Glutamatergic neuron (in vitro differentiated cells): ENCODE measurements at regions not wholly inside any gene's neighbourhood (a gene's known extent, or its start where the extent isn't known, plus 50 kb on each side); places are given as distances from the start of the nearest gene placed in this dataset.

Experiments
- DNase-seq: peaks from one replicate; pipeline ENCODE4 v3.0.0; 2022
- H3K27ac Mint-ChIP-seq: one replicate; pipeline ENCODE4 v1.8.0; 2020; ENCODE audit warnings: mild to moderate bottlenecking, mixed read lengths, inconsistent platforms; ENCODE audit not compliant: unreplicated experiment
- H3K27me3 Mint-ChIP-seq: one replicate; pipeline ENCODE4 v1.8.0; 2020; ENCODE audit warnings: mild to moderate bottlenecking, moderate library complexity, mixed read lengths, inconsistent platforms; ENCODE audit not compliant: unreplicated experiment
- H3K36me3 Mint-ChIP-seq: one replicate; pipeline ENCODE4 v1.8.0; 2020; ENCODE audit warnings: mild to moderate bottlenecking, mixed read lengths, inconsistent platforms; ENCODE audit not compliant: unreplicated experiment
- H3K4me1 Mint-ChIP-seq: one replicate; pipeline ENCODE4 v1.8.0; 2020; ENCODE audit warnings: mild to moderate bottlenecking, low read depth, mixed read lengths, inconsistent platforms; ENCODE audit not compliant: unreplicated experiment
- H3K4me3 Mint-ChIP-seq: one replicate; pipeline ENCODE4 v1.8.0; 2020; ENCODE audit warnings: mild to moderate bottlenecking, mixed read lengths, inconsistent platforms; ENCODE audit not compliant: unreplicated experiment
- H3K9me3 Mint-ChIP-seq: one replicate; pipeline ENCODE4 v1.8.0; 2020; ENCODE audit warnings: mild to moderate bottlenecking, moderate library complexity, mixed read lengths, inconsistent platforms; ENCODE audit not compliant: unreplicated experiment
- TF ChIP-seq, protein P1 (sequence below): fragments of 200-600 bp; sonication (generic); IDR thresholded peaks from one replicate; pipeline ENCODE4 v1.5.0; 2021; ENCODE audit not compliant: partially characterized antibody, unreplicated experiment

DNA sequence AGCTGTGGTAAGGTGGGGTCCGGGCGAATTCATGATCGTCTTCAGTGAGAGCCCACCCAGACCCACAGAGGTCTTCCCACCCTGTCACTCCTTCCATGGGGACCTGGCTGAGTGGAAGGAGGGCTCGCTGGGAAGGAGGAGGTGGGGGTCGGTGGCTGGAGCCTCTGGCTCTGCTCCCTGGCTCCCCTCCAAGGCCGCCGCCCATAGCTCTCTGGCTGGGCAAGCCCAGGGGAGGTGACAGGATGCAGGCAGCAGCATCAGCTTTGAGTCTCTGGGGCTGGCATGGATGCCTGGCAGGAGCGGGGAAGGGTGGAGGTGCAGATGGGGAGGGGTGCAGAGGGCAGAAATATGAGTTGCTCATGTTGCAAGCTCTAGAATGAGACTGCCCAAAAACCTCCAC, 147.0 kb downstream of the ENGASE start:
- H3K4me3 Mint-ChIP-seq: no peak overlapping the region
- H3K9me3 Mint-ChIP-seq: peaks cover 27% of the 10 kb centered on the region
- peaks cover 35% of the 10 kb centered on the region for H3K4me1 Mint-ChIP-seq
- H3K27me3 Mint-ChIP-seq: peaks cover 28% of the 10 kb centered on the region
- no peak overlapping the region for H3K27ac Mint-ChIP-seq
- no peak for DNase-seq
- no peaks in the 10 kb centered on the region for H3K36me3 Mint-ChIP-seq
- TF ChIP-seq, protein P1, sequence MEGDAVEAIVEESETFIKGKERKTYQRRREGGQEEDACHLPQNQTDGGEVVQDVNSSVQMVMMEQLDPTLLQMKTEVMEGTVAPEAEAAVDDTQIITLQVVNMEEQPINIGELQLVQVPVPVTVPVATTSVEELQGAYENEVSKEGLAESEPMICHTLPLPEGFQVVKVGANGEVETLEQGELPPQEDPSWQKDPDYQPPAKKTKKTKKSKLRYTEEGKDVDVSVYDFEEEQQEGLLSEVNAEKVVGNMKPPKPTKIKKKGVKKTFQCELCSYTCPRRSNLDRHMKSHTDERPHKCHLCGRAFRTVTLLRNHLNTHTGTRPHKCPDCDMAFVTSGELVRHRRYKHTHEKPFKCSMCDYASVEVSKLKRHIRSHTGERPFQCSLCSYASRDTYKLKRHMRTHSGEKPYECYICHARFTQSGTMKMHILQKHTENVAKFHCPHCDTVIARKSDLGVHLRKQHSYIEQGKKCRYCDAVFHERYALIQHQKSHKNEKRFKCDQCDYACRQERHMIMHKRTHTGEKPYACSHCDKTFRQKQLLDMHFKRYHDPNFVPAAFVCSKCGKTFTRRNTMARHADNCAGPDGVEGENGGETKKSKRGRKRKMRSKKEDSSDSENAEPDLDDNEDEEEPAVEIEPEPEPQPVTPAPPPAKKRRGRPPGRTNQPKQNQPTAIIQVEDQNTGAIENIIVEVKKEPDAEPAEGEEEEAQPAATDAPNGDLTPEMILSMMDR: no peak

DNA sequence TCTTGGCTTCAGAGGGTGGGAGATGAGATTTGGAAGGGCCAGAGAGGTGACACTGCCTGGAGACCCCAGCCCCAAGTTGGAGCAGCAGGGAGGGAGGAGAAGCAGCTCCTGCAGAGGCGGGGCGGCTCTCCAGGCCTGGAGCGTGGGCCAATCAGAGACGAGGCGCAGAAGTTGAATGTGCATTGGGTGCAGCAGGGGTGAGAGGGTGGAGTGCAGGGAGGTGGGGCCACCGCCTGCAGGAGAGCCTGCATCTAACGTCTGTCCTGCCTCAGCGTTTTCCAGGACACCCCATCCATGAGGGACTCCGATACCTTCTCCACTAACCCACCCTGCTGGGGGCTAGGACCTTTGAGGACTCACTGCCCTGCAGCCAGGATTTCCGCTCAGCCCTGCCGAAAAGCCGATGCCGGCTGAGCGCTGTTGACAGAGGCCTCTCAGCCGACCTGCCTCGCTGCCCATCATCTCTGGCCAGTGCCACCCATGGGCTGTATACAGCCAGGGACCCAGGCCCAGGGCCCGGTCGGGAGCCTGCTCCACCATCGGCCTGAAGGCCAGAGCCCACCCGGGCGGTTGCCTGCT, 146.2 kb downstream of the ENGASE start:
- no peak for DNase-seq
- TF ChIP-seq, protein P1: no peak

DNA sequence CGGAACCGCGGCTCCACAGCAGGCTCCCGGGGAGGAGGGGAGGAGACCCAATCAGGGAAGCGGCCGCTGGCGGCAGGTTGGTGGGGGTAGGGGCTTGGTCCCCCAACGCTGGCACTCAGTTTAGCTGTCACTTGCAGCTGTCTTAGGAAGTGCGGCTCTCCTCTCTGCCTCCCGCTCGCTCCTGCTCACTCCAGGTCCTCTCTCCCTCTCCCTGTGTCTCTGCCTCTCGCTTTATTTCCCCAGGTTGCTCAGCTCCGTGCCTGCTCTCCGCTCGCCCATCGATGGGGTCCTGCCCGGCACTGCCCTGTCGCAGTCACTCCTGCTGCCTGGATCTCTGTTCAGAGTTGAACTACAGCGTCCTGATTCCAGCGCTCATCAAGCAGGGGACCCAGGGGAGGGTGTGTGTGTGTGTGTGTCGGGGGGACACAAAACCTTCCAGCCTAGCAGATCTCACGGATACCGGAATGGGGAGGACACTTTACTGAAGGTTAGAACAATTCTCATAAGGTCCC, 145.6 kb downstream of the ENGASE start:
- no peak for DNase-seq
- Mint-ChIP-seq H3K27me3 (peaks cover 30% of the 10 kb centered on the region), H3K9me3 (peaks cover 23% of the 10 kb centered on the region), H3K27ac (peak overlapping the region; percentile 3), H3K4me1 (peaks cover 35% of the 10 kb centered on the region), H3K36me3 (no peaks in the 10 kb centered on the region), H3K4me3 (peak overlapping the region; percentile 73)
- TF ChIP-seq, protein P1: no peak

More for the DNA sequence above, 146.2 kb downstream of the ENGASE start:
- Mint-ChIP-seq H3K4me1 (peaks cover 33% of the 10 kb centered on the region), H3K9me3 (peaks cover 23% of the 10 kb centered on the region), H3K4me3 (peak overlapping the region; percentile 73), H3K27ac (peak overlapping the region; percentile 3), H3K27me3 (peaks cover 26% of the 10 kb centered on the region), H3K36me3 (no peaks in the 10 kb centered on the region)

DNA sequence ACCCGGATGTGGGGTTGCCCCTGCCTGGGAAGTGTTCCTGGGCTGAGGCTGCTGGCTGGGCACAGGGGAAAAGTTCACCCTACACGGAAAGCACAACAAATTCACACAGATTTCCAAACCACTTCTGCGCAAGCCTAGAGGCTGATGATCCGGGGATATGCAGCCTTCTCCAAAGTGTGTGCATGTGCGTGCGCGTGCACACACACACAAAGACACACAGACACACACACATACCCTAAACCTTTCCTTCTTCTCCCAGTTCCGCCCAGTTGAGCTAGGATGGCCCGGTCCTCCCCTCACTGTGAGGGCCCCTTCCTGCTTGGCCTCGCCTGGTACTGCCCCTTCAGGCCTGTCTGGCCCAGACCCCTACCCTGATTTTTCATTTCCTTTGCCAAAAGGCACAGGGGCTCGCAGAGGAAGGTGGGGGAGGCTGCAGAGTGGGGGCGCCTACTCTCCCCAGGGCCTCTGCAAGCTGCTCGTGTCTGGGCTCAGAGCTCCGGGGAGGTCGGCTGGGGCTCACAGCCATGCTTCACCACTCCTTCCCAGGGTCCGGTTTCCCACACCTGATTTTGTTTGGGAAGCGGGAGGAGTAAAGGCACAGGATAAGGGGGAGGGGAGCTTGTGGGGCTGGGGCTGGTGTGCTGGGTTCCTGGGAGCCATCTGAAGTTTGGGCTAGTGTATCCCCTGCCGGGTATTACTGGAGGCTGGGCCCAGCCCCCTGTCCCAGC, 144.7 kb downstream of the ENGASE start:
- Mint-ChIP-seq H3K27ac (no peak overlapping the region), H3K4me3 (no peak overlapping the region), H3K27me3 (peaks cover 31% of the 10 kb centered on the region), H3K36me3 (no peaks in the 10 kb centered on the region), H3K4me1 (peaks cover 35% of the 10 kb centered on the region), H3K9me3 (peaks cover 19% of the 10 kb centered on the region)
- DNase-seq: no peak
- TF ChIP-seq, protein P1: no peak

DNA sequence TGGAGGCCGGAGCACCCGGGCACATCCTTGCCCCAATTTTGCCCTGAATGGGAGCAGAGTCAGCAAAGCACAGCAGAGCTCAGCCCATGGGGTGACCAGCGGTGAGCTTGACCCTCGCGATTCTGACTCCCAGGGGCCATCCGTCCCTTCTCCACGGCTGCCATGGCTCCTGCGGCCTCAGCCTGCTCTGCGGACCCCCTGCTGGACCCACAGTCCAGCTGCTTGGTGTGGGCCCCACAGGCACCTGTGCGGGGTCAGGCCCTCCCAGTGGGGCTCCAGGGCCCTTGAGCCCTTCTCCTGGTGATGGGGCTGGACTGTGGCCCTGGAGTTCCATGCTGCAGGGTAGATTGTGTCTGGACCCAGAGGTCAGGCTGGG, 144.2 kb downstream of the ENGASE start:
- Mint-ChIP-seq H3K36me3 (no peaks in the 10 kb centered on the region), H3K4me3 (no peak overlapping the region), H3K27ac (no peak overlapping the region), H3K4me1 (peaks cover 34% of the 10 kb centered on the region), H3K9me3 (peaks cover 22% of the 10 kb centered on the region), H3K27me3 (peaks cover 28% of the 10 kb centered on the region)
- DNase-seq: no peak
- TF ChIP-seq, protein P1: no peak
